HG02571 (cell line): ENCODE measurements at regions not wholly inside any gene's neighbourhood (a gene's known extent, or its start where the extent isn't known, plus 50 kb on each side); places are given as distances from the start of the nearest gene placed in this dataset.

Experiments
- ATAC-seq: cut with Tn5 transposase; IDR thresholded peaks from one replicate; pipeline ENCODE4 v1.9.1; 2021; ENCODE audit warnings: mild to moderate bottlenecking, moderate library complexity; ENCODE audit not compliant: unreplicated experiment

GRCh38 chr12:24561882-24562770 lies 386.8 kb downstream of the BCAT1 start:
- ATAC-seq: no peak

GRCh38 chr12:24561411-24561871 lies 387.5 kb downstream of the BCAT1 start:
- ATAC-seq: no peak

- no peak for ATAC-seq
These were observed 388.1 kb downstream of the BCAT1 start for GRCh38 chr12:24560831-24561271.

GRCh38 chr12:24560192-24560775 lies 388.6 kb downstream of the BCAT1 start:
- ATAC-seq: no peak

GRCh38 chr12:24557738-24558137 lies 391.2 kb downstream of the BCAT1 start:
- no peak for ATAC-seq

GRCh38 chr12:24555730-24556129 lies 393.2 kb downstream of the BCAT1 start:
- no peak for ATAC-seq

- no peak for ATAC-seq
These were observed 394.1 kb downstream of the BCAT1 start for GRCh38 chr12:24554612-24555295.

- ATAC-seq: no peak
These were observed 395.6 kb downstream of the BCAT1 start for GRCh38 chr12:24553259-24553658.

GRCh38 chr12:24551163-24551786 lies 397.6 kb downstream of the BCAT1 start:
- ATAC-seq: no peak

- ATAC-seq: no peak
These were observed 398.3 kb downstream of the BCAT1 start for GRCh38 chr12:24550609-24551008.

- ATAC-seq: no peak
These were observed 402.2 kb downstream of the BCAT1 start for GRCh38 chr12:24546661-24547060.

- ATAC-seq: no peak
These were observed 402.8 kb downstream of the BCAT1 start for GRCh38 chr12:24546084-24546483.

- no peak for ATAC-seq
These were observed 404.5 kb downstream of the BCAT1 start for GRCh38 chr12:24544368-24544767.

- ATAC-seq: no peak
These were observed 407.6 kb downstream of the BCAT1 start for GRCh38 chr12:24541193-24541871.

GRCh38 chr12:24539646-24540045 lies 409.3 kb downstream of the BCAT1 start:
- no peak for ATAC-seq

- no peak for ATAC-seq
These were observed 411.6 kb downstream of the BCAT1 start for GRCh38 chr12:24537083-24537860.

- no peak for ATAC-seq
These were observed 413.4 kb downstream of the BCAT1 start for GRCh38 chr12:24535334-24536069.

GRCh38 chr12:24534622-24535021 lies 414.3 kb downstream of the BCAT1 start:
- no peak for ATAC-seq

GRCh38 chr12:24533716-24534352 lies 415.1 kb downstream of the BCAT1 start:
- no peak for ATAC-seq
